ENCODE measurements at regions not wholly inside any gene's neighbourhood (a gene's known extent, or its start where the extent isn't known, plus 50 kb on each side); places are given as distances from the start of the nearest gene placed in this dataset.

GRCh38 chr6:93954584-93954983 lies 535.2 kb upstream of the EPHA7 start:
- no peak for DNase-seq (ENCODE audit: low read depth)
- no peak for TF ChIP-seq CTCF (IDR thresholded peaks at IDR 0.05; ENCODE audit: insufficient read depth, low read depth, low read length, missing control alignments)
- no peak overlapping the region for H3K4me3 ChIP-seq (ENCODE audit: low read depth, low read length)

GRCh38 chr6:93943661-93944060 lies 524.3 kb upstream of the EPHA7 start:
- H3K4me3 ChIP-seq (ENCODE audit: low read depth, low read length): no peak overlapping the region
- no peak for DNase-seq (ENCODE audit: low read depth)
- no peak for TF ChIP-seq CTCF (IDR thresholded peaks at IDR 0.05; ENCODE audit: insufficient read depth, low read depth, low read length, missing control alignments)

- no peak overlapping the region for H3K4me3 ChIP-seq (ENCODE audit: low read depth, low read length)
- no peak for DNase-seq (ENCODE audit: low read depth)
- no peak for TF ChIP-seq CTCF (IDR thresholded peaks at IDR 0.05; ENCODE audit: insufficient read depth, low read depth, low read length, missing control alignments)
Observed at GRCh38 chr6:93940381-93940780, 521.0 kb upstream of the EPHA7 start.

- TF ChIP-seq CTCF (IDR thresholded peaks at IDR 0.05; ENCODE audit: insufficient read depth, low read depth, low read length, missing control alignments): no peak
- DNase-seq (ENCODE audit: low read depth): no peak
- H3K4me3 ChIP-seq (ENCODE audit: low read depth, low read length): no peak overlapping the region
Observed at GRCh38 chr6:93932175-93932574, 512.8 kb upstream of the EPHA7 start.

- no peak for DNase-seq (ENCODE audit: low read depth)
- TF ChIP-seq CTCF (IDR thresholded peaks at IDR 0.05; ENCODE audit: insufficient read depth, low read depth, low read length, missing control alignments): no peak
- H3K4me3 ChIP-seq (ENCODE audit: low read depth, low read length): no peak overlapping the region
Observed at GRCh38 chr6:93927731-93928130, 508.4 kb upstream of the EPHA7 start.

GRCh38 chr6:93919365-93919764 lies 500.0 kb upstream of the EPHA7 start:
- TF ChIP-seq CTCF (IDR thresholded peaks at IDR 0.05; ENCODE audit: insufficient read depth, low read depth, low read length, missing control alignments): no peak
- no peak overlapping the region for H3K4me3 ChIP-seq (ENCODE audit: low read depth, low read length)
- DNase-seq (ENCODE audit: low read depth): no peak

GRCh38 chr6:93918258-93918657 lies 498.9 kb upstream of the EPHA7 start:
- DNase-seq (ENCODE audit: low read depth): no peak
- TF ChIP-seq CTCF (IDR thresholded peaks at IDR 0.05; ENCODE audit: insufficient read depth, low read depth, low read length, missing control alignments): no peak
- no peak overlapping the region for H3K4me3 ChIP-seq (ENCODE audit: low read depth, low read length)
